PC-9 (cell line): ENCODE measurements at regions not wholly inside any gene's neighbourhood (a gene's known extent, or its start where the extent isn't known, plus 50 kb on each side); places are given as distances from the start of the nearest gene placed in this dataset.

Experiments used
- BruUV-seq: library from RNA; stranded (reverse); fragments of 400-500 nt; replicated peaks from 2 replicates; lab custom pipeline; 2021; lab: Mats Ljungman, UMichigan
- CTCF ChIA-PET: fragments of 300-600 bp; sonication (Branson Sonifier 250); formaldehyde crosslinking; loops from one replicate; lab custom pipeline; 2022; ENCODE audit warnings: antibody characterized with exemption; lab: Charles Lee
- POLR2A ChIA-PET: fragments of 300-600 bp; sonication (Branson Sonifier 250); formaldehyde crosslinking; loops from one replicate; lab custom pipeline; 2022; ENCODE audit warnings: antibody characterized with exemption; ENCODE audit not compliant: unreplicated experiment; lab: Charles Lee
- DNase-seq, 2 experiments: peaks; one replicate each; pipeline versions ENCODE4 v3.0.0 to v3.0.0-alpha.2; 2015 to 2022; ENCODE audit warnings: mixed read lengths in 1 of 2
- H2AFZ ChIP-seq: fragments of 200-600 bp; sonication (generic); 2 replicates; pipeline ENCODE4 v1.8.1; 2017; ENCODE audit warnings: antibody characterized with exemption
- H3F3A ChIP-seq: fragments of 200-600 bp; sonication (generic); 2 replicates; pipeline ENCODE4 v1.8.1; 2017; ENCODE audit warnings: antibody characterized with exemption, mild to moderate bottlenecking, low read depth; ENCODE audit not compliant: insufficient read depth
- H3K27ac ChIP-seq: fragments of 200-600 bp; sonication (generic); 2 replicates; pipeline ENCODE4 v1.6.1; 2016; ENCODE audit warnings: mixed run types
- H3K27me3 ChIP-seq: fragments of 200-600 bp; sonication (generic); 2 replicates; pipeline ENCODE4 v1.6.1; 2016; ENCODE audit warnings: low read depth, mixed run types; ENCODE audit not compliant: insufficient read depth
- H3K36me3 ChIP-seq: fragments of 200-600 bp; sonication (generic); 2 replicates; pipeline ENCODE4 v1.6.1; 2016; ENCODE audit warnings: low read depth, mixed run types
- H3K4me1 ChIP-seq: fragments of 200-600 bp; sonication (generic); replicated peaks from 2 replicates; pipeline ENCODE4 v1.6.1; 2016; ENCODE audit warnings: mixed run types; ENCODE audit not compliant: insufficient read depth
- H3K4me2 ChIP-seq: fragments of 200-600 bp; sonication (generic); 2 replicates; pipeline ENCODE4 v1.6.1; 2017; ENCODE audit warnings: mixed run types
- H3K4me3 ChIP-seq: fragments of 200-600 bp; sonication (generic); 2 replicates; pipeline ENCODE4 v1.6.1; 2016; ENCODE audit warnings: mixed run types
- H3K79me2 ChIP-seq: fragments of 200-600 bp; sonication (generic); 2 replicates; pipeline ENCODE4 v1.6.1; 2017; ENCODE audit warnings: low read depth, mixed run types
- H3K9me2 ChIP-seq: fragments of 200-600 bp; sonication (generic); 2 replicates; pipeline ENCODE4 v1.8.1; 2017; ENCODE audit warnings: mild to moderate bottlenecking; ENCODE audit not compliant: insufficient read depth
- H3K9me3 ChIP-seq: fragments of 200-600 bp; sonication (generic); 2 replicates; pipeline ENCODE4 v1.8.1; 2016; ENCODE audit warnings: low read depth; ENCODE audit not compliant: insufficient read depth
- H4K20me1 ChIP-seq: fragments of 200-600 bp; sonication (generic); 2 replicates; pipeline ENCODE4 v1.8.1; 2017; ENCODE audit not compliant: insufficient read depth
- CTCF ChIP-seq: fragments of 200-600 bp; sonication (generic); conservative IDR thresholded peaks from 2 replicates; pipeline ENCODE4 v1.6.1; 2017; ENCODE audit warnings: mixed run types, antibody characterized with exemption, mild to moderate bottlenecking, moderate library complexity
- EZH2 ChIP-seq: fragments of 200-600 bp; sonication (generic); IDR thresholded peaks from 2 replicates; pipeline ENCODE4 v1.8.0; 2017; ENCODE audit warnings: antibody characterized with exemption, low read depth
- intact Hi-C: fragments of 100-400 bp; cut with micrococcal nuclease; formaldehyde crosslinking; loops from one replicate; pipeline ENCODE4 v1.10.0; 2022; ENCODE audit not compliant: unreplicated experiment

DNA sequence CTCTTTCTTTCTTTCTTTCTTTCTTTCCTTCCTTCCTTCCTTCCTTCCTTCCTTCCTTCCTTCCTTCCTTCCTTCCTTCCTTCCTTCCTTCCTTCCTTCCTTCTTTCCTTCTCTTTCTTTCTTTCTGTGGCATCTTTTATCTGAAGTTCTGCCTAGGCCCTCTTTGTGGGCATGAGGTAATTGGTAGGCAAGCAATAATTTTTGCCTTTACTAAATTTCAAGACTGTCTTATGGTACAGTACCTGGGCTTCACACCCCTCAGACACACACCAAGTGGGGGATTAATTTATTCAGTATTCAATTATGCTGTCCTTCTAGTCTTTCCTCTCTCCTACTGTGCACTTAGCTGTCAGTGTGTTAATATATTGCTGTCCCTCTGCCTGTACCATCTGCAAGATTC lies 155.5 kb downstream of the OXSM start:
- intact Hi-C loops, result no loop called here
- BruUV-seq, result no TSS peak
- Histone ChIP-seq H3K4me2 (no peak overlapping the region), H3F3A (no peaks in the 10 kb centered on the region), H3K36me3 (no peaks in the 10 kb centered on the region), H3K27me3 (no peaks in the 10 kb centered on the region), H3K9me3 (no peaks in the 10 kb centered on the region), H3K9me2 (no peaks in the 10 kb centered on the region), H3K79me2 (no peaks in the 10 kb centered on the region), H2AFZ (no peak overlapping the region), H3K27ac (no peak overlapping the region), H4K20me1 (no peaks in the 10 kb centered on the region), H3K4me3 (no peak overlapping the region), H3K4me1 (no peaks in the 10 kb centered on the region)
- DNase-seq, result no peak
- POLR2A ChIA-PET, result no interaction called here
- TF ChIP-seq CTCF, result no peak
- CTCF ChIA-PET, result no interaction called here

DNA sequence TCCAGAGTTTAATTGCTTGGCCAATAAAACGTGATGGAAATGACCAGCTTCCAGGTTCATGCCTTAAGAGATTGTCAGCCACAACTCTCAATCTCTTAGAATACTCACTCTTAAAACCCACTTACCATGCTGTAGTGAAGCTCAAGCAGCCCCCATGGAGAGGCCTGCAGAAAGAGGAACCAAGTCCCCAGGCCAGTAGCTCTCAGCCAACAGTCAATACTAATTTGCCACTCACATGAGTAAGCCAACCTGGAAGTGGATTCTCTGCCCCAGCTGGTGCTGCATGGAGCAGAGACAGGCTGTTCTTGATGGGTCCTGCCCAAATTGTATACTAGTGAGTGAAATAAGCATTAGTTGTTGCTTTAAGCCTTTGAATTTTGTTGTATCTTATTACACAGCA lies 155.9 kb downstream of the OXSM start:
- H3K4me2 ChIP-seq, result no peak overlapping the region
- H3K79me2 ChIP-seq, result no peaks in the 10 kb centered on the region
- H3K9me2 ChIP-seq, result no peaks in the 10 kb centered on the region
- intact Hi-C loops, result no loop called here
- POLR2A ChIA-PET, result interaction anchor here (0.6 kb wide), 1 partner anchor 1590 kb away, joined by 10 read pairs; no protein-coding TSS in a partner anchor
- TF ChIP-seq CTCF, result no peak
- no TSS peak for BruUV-seq
- CTCF ChIA-PET, result no interaction called here
- H3K4me3 ChIP-seq, result no peak overlapping the region
- DNase-seq, result no peak
- H3K9me3 ChIP-seq, result no peaks in the 10 kb centered on the region
- H3K27me3 ChIP-seq, result no peaks in the 10 kb centered on the region
- no peaks in the 10 kb centered on the region for H3F3A ChIP-seq
- no peaks in the 10 kb centered on the region for H3K4me1 ChIP-seq
- no peaks in the 10 kb centered on the region for H3K36me3 ChIP-seq
- no peak overlapping the region for H3K27ac ChIP-seq
- no peak overlapping the region for H2AFZ ChIP-seq
- H4K20me1 ChIP-seq, result no peaks in the 10 kb centered on the region

- Histone ChIP-seq H3K4me1 (no peaks in the 10 kb centered on the region), H3K36me3 (no peaks in the 10 kb centered on the region), H3K27me3 (no peaks in the 10 kb centered on the region), H3K4me3 (no peak overlapping the region), H3K4me2 (no peak overlapping the region), H3K79me2 (no peaks in the 10 kb centered on the region), H4K20me1 (no peaks in the 10 kb centered on the region), H3K9me3 (no peaks in the 10 kb centered on the region), H3K9me2 (no peaks in the 10 kb centered on the region), H3F3A (no peaks in the 10 kb centered on the region), H2AFZ (no peak overlapping the region), H3K27ac (no peak overlapping the region)
- no TSS peak for BruUV-seq
- no peak for DNase-seq
- TF ChIP-seq CTCF, result no peak
- no peak for TF ChIP-seq EZH2
- CTCF ChIA-PET, result no interaction called here
- intact Hi-C loops, result no loop called here
- POLR2A ChIA-PET, result no interaction called here
Observed at GRCh38 chr3:25952133-25952532, 162.2 kb downstream of the OXSM start.
